ENCODE measurements at regions not wholly inside any gene's neighbourhood (a gene's known extent, or its start where the extent isn't known, plus 50 kb on each side); places are given as distances from the start of the nearest gene placed in this dataset.
A peak's percentile ranks its signal among the peaks of the same experiment; 100 is the strongest.

DNA sequence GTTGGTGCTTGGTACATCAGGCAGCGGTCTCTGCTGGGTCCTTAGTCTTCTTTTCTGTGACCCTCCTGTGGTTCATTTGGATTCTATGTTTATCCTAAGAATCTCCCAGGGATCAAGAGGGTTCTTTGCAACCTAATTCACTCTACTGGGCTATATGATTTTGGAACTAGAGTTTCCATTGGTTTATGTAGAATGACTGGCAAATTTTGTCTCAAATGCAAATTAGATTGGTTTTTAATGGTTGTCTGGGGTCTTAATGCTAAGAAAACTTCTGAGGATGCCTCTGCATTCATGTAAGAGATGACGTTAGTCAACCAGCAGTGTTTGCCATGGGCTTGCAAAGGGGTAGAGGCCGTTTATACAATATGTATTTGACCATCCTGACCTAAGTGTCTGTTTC lies 129.8 kb upstream of the ZFP64 start:
- H3K36me3 ChIP-seq (ENCODE audit: control insufficient read depth, insufficient read depth, low read length): no peaks in the 10 kb centered on the region
- Mint-ChIP-seq H3K27me3 (ENCODE audit: insufficient read depth, unreplicated experiment) (peaks cover 21% of the 10 kb centered on the region), H3K9me3 (ENCODE audit: unreplicated experiment) (no peaks in the 10 kb centered on the region), H3K27ac (ENCODE audit: unreplicated experiment) (no peak overlapping the region), H3K4me1 (ENCODE audit: low read depth, unreplicated experiment) (no peaks in the 10 kb centered on the region), H3K4me3 (ENCODE audit: unreplicated experiment) (no peak overlapping the region), H3K36me3 (ENCODE audit: insufficient read depth, unreplicated experiment) (no peaks in the 10 kb centered on the region)
- H3K4me3 ChIP-seq (ENCODE audit: low read depth, low read length): no peak overlapping the region
- H3K4me1 ChIP-seq: no peaks in the 10 kb centered on the region
- no peaks in the 10 kb centered on the region for H3K9me3 ChIP-seq
- ChIA-PET CTCF (interaction anchor here (2.5 kb wide), 1 partner anchor 9 kb away, joined by 16 read pairs; no protein-coding TSS in a partner anchor), POLR2A (no interaction called here)
- H3K27me3 ChIP-seq (replicated peaks; ENCODE audit: control insufficient read depth, insufficient read depth, low read length): no peaks in the 10 kb centered on the region
- TF ChIP-seq CTCF (IDR thresholded peaks at IDR 0.05; ENCODE audit: insufficient read depth in 1 of 2, low read depth in 1 of 2, low read length in 1 of 2, severe bottlenecking in 1 of 2, unreplicated experiment in 1 of 2): no peak
- intact Hi-C loops (cut with micrococcal nuclease; ENCODE audit: unreplicated experiment): no loop called here
- DNase-seq: no peak
- no TSS peak for BruUV-seq (replicated peaks)

GRCh38 chr20:52318651-52319050 lies 127.1 kb upstream of the ZFP64 start:
- no peaks in the 10 kb centered on the region for H3K4me1 Mint-ChIP-seq (ENCODE audit: low read depth, unreplicated experiment)
- Histone ChIP-seq H3K27me3 (replicated peaks; ENCODE audit: control insufficient read depth, insufficient read depth, low read length) (no peaks in the 10 kb centered on the region), H3K4me1 (no peaks in the 10 kb centered on the region), H3K36me3 (ENCODE audit: control insufficient read depth, insufficient read depth, low read length) (no peaks in the 10 kb centered on the region), H3K9me3 (no peaks in the 10 kb centered on the region), H3K4me3 (ENCODE audit: low read depth, low read length) (no peak overlapping the region)
- no peak for TF ChIP-seq CTCF (IDR thresholded peaks at IDR 0.05; ENCODE audit: insufficient read depth in 1 of 2, low read depth in 1 of 2, low read length in 1 of 2, severe bottlenecking in 1 of 2, unreplicated experiment in 1 of 2)
- H3K36me3 Mint-ChIP-seq (ENCODE audit: insufficient read depth, unreplicated experiment): no peaks in the 10 kb centered on the region
- H3K9me3 Mint-ChIP-seq (ENCODE audit: unreplicated experiment): no peaks in the 10 kb centered on the region
- H3K27me3 Mint-ChIP-seq (ENCODE audit: insufficient read depth, unreplicated experiment): peaks cover 24% of the 10 kb centered on the region
- no peak for DNase-seq
- ChIA-PET POLR2A (no interaction called here), CTCF (no interaction called here)
- H3K4me3 Mint-ChIP-seq (ENCODE audit: unreplicated experiment): no peak overlapping the region
- BruUV-seq (replicated peaks): no TSS peak
- no peak overlapping the region for H3K27ac Mint-ChIP-seq (ENCODE audit: unreplicated experiment)
- intact Hi-C loops (cut with micrococcal nuclease; ENCODE audit: unreplicated experiment): loop anchor here (10.0 kb wide), 1 partner anchor 656 kb away; the partner anchor contains the start of gene TSHZ2

DNA sequence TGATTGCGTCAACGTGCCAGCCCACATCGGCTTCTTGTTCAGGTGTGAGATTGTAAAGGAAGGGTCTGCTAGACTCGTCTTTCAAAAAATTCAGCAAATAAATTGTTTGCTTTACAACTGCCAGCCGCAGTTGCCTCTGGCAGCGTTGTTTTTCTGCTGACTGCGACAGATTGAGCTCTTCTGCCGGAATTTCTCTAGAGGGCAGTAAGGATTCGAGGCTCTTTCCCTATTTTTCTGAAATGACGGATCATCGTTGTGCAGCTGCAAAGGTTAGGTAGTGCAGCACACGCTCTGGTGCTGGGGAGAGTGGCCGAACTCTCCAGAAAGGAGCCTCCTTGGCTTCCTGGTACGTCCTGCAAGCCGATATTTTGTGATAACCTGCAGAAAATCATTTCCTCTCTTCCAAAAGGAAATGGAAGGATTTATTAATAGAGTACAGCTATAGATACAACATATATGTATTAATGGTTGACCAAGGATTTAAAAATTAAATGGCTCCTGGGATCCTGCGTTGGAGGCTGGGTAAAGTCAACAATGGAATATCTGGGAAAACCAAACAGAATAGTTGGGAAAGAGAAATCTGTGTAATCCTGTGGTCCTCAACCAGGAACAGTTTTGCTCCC lies 121.9 kb upstream of the ZFP64 start:
- ChIA-PET POLR2A (no interaction called here), CTCF (interaction anchor here (0.6 to 2.8 kb wide), 25 partner anchors 9 to 1234 kb away, joined by 3 to 26 read pairs (median 5); partner anchors contain the start of gene ZFP64)
- H3K9me3 Mint-ChIP-seq (ENCODE audit: unreplicated experiment): no peaks in the 10 kb centered on the region
- no TSS peak for BruUV-seq (replicated peaks)
- peak; percentile 70 to 86 for TF ChIP-seq CTCF (IDR thresholded peaks at IDR 0.05; ENCODE audit: insufficient read depth in 1 of 2, low read depth in 1 of 2, low read length in 1 of 2, severe bottlenecking in 1 of 2, unreplicated experiment in 1 of 2)
- Histone ChIP-seq H3K4me1 (no peaks in the 10 kb centered on the region), H3K27me3 (replicated peaks; ENCODE audit: control insufficient read depth, insufficient read depth, low read length) (no peaks in the 10 kb centered on the region), H3K36me3 (ENCODE audit: control insufficient read depth, insufficient read depth, low read length) (no peaks in the 10 kb centered on the region), H3K4me3 (ENCODE audit: low read depth, low read length) (no peak overlapping the region), H3K9me3 (no peaks in the 10 kb centered on the region)
- H3K27ac Mint-ChIP-seq (ENCODE audit: unreplicated experiment): no peak overlapping the region
- H3K27me3 Mint-ChIP-seq (ENCODE audit: insufficient read depth, unreplicated experiment): peaks cover 28% of the 10 kb centered on the region
- no peak overlapping the region for H3K4me3 Mint-ChIP-seq (ENCODE audit: unreplicated experiment)
- intact Hi-C loops (cut with micrococcal nuclease; ENCODE audit: unreplicated experiment): loop anchor here (2.0 to 10.0 kb wide), 3 partner anchors 185 to 903 kb away; partner anchors contain the start of gene TSHZ2
- DNase-seq: peak; percentile 69 to 70
- H3K4me1 Mint-ChIP-seq (ENCODE audit: low read depth, unreplicated experiment): no peaks in the 10 kb centered on the region
- no peaks in the 10 kb centered on the region for H3K36me3 Mint-ChIP-seq (ENCODE audit: insufficient read depth, unreplicated experiment)
